ENCODE measurements at regions not wholly inside any gene's neighbourhood (a gene's known extent, or its start where the extent isn't known, plus 50 kb on each side); places are given as distances from the start of the nearest gene placed in this dataset.

DNA sequence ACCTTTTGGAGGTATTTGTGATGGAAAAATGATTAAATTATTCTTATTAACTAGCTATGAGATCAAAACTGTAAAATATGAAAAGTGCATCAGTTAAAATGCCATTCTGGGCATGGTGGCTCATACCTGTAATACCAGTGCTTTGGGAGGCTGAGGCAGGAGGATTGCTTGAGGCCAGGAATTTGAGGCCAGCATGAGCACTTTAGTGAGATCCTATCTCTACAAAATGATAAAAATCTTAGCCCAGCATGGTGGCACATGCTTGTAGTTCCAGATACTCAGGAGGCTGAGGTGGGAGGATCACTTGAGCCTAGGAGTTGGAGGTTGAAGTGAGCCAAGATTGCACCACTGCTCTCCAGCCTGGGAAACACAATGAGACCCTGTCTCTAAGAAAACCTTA lies 252.5 kb upstream of the SEMA6A start:
- no peak for TF ChIP-seq SUZ12 (IDR thresholded peaks at IDR 0.05; ENCODE audit: extremely low read depth, insufficient read depth, insufficient read length)
- no peak for TF ChIP-seq ZNF274 (IDR thresholded peaks at IDR 0.05; ENCODE audit: low read depth, low read length)
- no peak for TF ChIP-seq YY1 (IDR thresholded peaks at IDR 0.05; ENCODE audit: insufficient read depth, insufficient read length)

Data from NT2/D1 (cell line).